ENCODE measurements at regions not wholly inside any gene's neighbourhood (a gene's known extent, or its start where the extent isn't known, plus 50 kb on each side); places are given as distances from the start of the nearest gene placed in this dataset.

DNA sequence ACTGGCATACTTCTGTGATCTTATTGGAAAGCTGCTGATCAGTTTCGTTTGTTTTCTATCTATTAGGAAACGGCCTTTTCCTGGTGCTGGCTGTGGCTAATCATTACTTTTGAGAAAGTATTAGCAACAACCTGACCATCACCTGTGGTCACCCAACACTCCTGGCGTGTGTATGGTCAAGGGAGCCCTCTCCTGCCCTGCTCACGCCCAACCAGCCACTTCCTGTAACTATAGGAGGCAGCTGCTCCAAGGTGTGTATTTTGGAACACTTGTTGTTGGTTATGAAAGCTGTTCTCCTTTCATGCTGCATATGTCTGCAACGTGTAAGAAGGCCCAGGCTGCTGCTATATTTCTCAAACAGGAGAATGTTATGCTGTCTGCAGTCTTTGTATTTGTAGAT lies 1582.8 kb downstream of the AACS start:
- no peak for DNase-seq

DNA sequence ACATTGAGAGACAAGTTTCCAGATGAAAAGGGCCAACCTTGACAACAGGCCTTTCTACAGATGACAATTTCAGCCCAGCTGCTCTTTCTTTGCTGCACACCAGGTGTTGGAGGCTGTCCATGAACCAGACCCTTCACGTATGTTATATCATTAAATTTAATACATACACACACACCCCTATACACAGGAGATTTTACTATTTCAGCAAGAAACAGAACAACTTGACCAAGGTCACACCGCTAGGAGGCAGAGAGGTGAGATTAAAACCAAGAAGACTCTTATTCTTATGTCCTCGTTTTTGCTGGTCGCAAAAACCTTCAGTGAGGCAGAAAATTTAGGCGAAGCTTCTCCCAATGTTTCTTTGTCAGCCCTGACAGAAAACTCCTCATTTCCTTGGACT lies 1585.9 kb downstream of the AACS start:
- DNase-seq, result no peak

DNA sequence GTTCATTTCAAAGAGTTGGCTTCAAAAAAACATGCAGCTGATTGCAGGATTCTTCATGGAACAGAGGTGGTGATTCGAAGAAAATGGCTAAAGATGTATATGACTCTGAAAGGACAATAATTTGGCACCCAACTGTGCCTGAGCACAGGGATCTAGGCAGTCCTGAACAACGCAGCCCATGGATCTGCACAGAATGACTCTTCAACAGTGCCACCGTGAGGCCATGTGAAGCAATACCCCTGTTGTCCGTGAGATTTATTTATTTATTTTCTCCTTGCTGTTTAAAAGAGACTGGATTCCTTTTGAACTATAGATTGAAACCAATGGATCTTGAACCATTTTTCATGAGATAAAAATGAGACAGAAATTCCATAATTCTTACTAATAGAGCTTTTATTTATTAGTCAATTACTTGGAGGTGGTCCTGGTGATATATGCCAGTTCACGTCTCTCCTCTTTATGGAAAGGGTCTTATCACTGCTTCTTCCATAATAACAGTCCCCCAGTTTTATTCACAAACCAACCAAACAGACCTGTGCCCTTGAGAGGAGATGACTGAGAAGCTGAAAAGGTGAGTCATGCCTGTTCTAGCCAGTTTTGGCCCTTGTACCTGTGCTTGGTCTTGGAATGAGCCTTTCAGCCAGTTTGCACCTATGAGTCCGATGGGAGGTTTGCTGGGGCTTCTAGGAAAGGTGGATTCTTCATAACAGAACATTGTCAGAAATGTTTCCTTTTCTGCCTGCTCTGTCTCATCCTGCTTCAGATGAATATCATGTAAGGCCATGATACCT lies 1598.3 kb downstream of the AACS start:
- peak; percentile 24 for DNase-seq

DNA sequence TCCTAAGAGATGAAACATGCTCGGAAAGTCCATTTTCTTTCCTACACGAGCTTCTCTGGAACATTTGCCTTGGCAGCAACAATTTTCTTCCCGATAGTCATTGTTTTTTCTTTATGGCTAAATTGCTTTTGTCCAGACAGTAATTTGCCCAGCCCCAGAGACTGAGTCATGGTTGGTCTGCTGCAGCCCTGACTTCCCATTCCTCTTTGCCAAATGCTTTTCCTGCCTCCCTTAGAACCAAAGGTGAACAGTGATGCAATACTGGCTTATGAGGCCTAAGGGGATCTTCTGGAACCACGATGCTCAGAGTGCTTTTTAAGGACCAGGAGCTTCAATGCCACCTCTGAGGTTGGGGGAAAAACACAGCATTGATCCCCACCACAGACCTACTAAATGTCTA lies 1599.6 kb upstream of the TMEM132C start:
- DNase-seq, result no peak

DNA sequence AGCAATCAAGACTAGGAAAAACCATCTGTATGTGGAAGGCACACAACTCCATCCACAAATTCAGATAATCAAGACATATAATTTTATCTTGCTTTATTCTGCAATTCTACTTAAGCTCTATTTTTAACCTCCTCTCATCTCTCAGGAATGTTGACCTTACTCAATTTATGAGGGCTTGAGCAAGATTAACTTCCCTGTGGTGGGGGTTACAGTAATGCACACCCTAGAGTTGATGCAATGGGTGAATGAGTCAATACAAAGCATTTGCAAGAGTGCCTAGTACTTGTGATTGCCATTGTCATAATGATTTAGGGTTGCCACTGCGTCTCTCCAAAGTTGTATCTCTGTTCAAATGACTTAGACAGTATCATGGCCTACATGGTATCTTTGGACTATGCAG lies 1598.4 kb upstream of the TMEM132C start:
- DNase-seq, result no peak

DNA sequence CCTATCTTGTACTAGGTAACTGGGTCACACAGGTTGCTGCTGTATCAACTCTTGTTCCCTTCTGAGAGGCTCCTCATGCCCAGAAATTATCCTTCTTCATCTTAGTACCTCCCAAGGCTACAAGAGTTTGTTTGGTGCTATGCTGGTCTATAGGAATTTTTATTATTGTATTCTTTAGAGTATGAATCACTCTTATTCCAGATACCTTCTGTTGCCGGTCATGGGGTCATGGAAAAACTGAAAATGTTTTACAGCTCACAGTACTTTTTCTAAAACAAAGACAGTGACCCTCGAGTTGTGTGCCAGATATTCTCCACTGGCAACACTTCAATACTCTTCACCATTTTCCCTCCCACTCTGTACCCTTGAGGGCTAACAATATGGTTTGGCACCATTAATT lies 1598.0 kb upstream of the TMEM132C start:
- DNase-seq, result no peak

DNA sequence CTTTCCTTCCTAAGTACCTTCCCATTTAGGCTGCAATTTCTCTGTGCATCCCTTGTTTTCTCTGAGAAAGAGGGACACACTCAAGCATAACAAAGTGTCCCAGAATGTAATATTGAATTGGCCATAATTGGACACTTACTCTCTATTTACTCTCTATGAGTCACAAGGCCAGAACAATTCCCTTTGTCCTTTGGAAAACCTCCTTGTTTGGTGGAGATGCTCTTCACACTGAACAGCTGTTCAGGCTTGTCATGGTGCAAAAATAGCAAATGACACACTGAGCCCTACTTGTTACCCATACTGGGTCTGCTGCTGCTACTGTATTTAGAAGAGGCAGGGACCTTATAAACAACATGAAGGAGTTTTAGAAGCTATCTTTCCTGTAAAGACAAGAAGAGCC lies 1590.5 kb upstream of the TMEM132C start:
- peak; percentile 56 for DNase-seq

DNA sequence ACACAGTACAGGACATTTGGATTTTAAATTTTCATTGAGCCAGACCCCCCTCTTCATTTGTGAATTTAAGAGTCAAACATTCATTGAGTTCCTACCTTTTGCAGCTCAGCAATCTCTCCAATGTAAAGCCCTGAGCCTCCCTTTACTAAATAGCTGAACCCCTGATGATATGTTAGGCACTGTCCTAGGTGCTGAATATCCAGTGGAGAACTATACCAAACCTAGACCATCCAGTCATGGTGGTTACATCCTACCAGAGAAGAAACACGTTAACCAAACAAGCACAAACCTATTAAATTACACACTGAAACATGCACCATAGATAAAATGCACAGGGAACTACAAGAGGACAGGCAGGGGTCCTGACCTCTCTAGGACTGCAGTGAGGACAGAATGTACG lies 1585.3 kb upstream of the TMEM132C start:
- DNase-seq, result no peak

DNA sequence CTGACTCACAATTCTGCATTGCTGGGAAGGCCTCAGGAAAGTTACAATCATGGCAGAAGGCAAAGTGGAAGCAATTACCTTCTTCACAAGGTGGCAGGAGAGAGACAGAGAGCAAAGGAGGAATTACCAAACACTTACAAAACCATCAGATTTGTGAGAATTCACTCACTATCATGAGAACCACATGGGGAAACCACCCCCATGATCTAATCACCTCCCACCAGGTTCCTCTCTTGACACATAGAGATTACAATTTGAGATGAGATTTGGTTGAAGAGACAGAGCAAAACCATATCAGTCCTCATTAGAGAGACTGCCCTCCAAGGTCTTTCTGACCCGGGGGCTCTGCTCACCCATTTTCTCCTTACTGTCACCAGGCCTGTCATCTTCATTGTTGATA lies 1582.3 kb upstream of the TMEM132C start:
- no peak for DNase-seq

DNA sequence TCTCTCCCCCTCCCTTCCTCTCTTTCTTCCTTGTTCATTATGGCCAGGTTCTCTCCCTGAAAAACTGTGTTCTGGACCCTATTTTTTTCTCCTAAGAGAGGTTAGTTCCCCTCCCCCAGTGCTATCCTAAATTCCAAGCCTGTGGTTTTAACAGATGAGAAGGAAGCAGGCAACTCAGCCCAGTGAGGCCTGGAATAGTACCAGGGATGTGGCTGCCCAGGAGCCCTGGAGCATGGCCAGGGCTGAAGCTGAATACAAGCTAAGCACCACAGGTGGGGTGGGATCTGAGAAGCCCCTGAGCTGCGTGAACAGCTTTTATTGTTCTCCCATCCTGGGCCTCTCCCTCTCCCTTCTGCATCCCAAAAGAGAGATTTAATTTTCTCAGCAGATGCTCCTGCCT lies 1581.3 kb upstream of the TMEM132C start:
- DNase-seq, result no peak

DNA sequence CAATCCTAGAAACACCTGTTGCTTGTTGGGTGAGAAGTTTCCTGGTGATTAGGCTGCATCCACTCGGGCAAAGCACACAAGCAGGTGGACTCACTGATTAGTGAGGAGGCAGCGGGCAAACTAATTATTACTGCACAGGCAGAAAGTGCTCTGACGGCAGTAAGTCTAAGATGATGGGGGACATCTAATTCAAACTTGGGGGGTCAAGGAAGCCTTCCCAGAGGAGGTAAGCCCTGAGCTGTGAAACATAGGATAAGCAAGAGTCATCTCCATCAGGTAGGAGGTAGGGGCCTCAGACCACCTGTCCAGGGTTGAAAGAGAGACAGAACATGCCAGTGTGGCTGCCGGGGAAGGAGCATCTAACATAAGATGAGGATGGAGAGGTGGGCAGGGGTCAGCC lies 1578.4 kb upstream of the TMEM132C start:
- DNase-seq, result no peak

DNA sequence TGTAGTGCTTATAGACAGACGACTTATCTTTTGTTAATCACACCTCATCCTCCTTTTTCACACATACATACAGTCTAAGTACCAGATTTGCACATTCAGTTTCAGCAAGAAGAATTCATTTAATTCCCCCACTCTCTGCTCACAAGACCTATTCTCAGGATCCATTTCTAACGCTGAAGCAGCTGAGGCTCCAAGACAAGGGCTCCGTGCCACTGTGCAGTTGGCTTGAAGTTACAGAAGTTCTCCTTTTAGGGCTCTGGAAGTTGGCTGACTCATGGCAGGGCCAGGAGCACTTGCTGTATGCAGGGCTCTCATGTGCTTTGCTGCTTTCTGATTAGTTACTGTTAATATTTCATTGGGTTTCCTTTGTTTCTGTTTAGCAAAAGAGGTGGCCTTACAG lies 1566.9 kb upstream of the TMEM132C start:
- no peak for DNase-seq

DNA sequence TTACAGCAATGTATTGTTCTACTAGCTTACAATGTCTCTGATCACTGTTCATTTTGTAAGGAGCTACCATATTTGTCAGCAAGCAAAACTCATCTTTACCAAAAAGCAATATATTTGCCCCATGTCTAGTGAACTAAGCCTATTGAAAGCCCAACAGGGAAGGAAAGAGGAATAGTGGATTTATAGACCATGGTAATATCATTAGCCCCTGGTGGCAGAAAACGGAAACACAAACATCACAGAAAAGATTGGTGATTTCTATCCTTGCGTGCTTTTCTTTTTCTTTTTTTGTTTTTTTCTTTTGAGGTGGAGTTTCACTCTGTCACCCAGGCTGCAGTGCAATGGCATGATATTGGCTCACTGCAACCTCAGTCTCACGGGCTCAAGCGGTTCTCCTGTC lies 1562.4 kb upstream of the TMEM132C start:
- no peak for DNase-seq

DNA sequence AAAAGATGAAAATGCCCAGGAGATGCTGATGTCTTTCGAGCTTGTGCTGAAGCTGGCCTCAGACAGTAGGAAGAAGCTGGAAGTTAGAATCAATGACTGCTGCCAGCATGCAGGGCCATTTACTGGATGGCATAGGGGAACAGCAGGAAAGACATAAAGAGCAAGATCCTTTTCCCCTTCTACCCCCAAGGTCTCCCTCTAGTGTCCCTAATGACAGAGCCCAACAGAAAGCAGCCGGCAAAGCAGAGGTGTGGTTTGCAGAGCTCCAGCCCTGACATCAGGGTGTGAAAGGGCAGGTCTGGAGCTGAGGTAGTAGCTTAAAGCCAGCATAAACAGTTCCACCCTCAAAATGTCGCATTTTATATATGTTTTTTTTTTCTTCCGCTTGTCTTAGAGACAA lies 1560.7 kb upstream of the TMEM132C start:
- DNase-seq, result no peak

DNA sequence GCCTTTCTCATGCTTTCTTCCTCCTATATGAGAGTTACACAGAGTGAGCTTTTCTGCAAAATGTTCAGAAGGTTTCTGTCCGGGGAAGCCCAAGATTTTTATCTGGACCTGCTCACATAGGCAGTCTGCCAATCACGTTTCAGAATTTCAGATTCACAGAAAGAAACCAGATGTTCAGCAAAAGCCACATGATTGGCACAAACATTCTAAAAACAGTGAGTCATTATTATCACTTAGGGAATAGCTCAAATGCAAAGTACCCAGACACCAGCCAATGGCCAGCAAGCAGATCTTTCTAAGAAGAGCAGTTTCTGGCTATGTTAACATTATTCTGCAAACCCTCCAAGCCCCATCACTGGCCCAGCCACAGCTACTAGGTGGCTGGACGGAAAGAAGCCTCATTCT lies 1558.5 kb upstream of the TMEM132C start:
- DNase-seq, result no peak

DNA sequence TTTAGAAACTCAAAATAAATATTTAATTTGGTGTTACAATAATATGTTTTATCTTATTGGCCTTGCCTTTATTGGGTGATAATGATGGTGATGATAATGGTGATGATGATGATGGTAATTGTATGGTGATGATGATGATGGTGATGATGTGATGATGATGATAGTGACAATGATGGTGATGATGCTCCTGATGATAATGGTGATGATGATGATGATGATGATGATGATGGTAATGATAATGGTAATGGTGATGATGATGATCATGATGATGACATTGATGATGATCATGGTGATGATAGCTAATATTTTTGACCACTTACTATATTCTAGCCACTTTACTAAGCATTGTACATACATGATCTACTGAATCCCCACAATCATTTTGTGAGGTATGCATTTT lies 1548.6 kb upstream of the TMEM132C start:
- DNase-seq, result no peak

DNA sequence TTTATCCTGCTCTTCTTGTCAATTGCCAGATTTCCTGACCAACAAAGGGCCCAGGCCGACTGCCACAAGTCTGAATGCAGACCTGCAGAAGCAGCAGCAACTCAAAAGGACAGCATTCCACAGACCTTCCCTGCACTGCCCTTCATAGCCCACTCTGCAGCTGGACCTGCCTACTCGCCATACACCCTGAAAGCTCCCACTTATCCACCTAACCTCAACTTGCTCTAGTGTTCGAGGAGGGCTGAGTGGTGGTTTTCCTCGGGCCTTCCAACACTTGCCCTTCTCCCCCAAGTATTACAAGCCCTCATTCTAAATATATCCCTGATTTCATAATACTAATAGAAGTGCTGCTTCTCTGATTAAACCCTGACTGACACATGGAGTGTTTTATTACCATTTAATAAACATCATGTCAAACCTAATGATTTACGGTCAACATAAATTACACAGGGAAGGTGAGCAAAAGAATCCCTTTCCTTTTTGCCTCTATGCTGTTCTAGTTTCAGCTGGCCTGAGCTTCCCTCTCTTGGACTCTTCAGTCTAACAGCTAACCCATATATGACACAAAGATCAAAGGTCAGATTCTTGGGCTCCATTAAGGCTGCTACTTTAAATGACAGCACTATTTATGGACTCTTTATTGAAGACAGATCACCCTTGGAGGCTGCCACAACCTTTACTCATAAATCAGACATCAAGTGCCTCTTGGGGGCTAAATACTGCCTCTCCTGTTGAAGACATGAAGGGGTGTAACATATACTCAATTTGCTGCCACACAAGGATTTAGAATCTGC lies 1546.9 kb upstream of the TMEM132C start:
- DNase-seq, result no peak

DNA sequence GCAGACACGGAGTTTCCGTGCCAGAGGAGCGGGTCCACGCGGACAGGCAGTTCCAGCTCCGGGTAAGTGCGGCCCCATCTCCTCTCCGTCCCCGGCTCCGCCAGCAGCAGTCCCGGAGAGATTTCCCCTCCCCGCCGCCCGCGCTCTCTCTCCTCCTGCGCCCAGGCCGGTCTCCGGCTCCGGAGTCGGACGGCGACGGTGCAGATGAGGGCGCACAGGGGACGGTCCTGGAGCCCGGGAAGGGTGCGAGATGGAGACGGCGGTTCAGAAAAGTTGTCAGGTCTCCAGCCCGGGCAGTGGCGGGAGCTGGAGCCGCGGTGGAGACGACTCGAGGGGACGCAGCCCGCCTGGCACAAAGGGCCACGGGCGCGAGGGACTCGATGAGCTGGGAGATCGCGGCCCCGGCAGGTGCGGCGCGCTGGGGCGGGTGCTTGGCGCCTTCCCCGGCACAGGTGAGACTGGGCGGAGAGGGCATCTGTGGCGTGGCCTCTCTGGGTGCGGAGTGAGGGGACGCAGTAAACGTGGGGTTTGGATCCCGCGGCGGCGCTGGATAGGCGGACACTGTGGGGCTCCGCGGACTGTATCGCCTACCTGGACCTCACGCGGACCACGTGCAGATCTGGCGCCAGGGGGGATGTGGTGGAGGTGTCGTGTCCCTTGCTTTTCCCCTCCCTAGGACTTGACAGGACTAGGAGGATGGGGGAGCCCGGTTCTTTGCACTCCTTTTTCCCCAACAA lies 1540.3 kb upstream of the TMEM132C start:
- DNase-seq, result no peak

DNA sequence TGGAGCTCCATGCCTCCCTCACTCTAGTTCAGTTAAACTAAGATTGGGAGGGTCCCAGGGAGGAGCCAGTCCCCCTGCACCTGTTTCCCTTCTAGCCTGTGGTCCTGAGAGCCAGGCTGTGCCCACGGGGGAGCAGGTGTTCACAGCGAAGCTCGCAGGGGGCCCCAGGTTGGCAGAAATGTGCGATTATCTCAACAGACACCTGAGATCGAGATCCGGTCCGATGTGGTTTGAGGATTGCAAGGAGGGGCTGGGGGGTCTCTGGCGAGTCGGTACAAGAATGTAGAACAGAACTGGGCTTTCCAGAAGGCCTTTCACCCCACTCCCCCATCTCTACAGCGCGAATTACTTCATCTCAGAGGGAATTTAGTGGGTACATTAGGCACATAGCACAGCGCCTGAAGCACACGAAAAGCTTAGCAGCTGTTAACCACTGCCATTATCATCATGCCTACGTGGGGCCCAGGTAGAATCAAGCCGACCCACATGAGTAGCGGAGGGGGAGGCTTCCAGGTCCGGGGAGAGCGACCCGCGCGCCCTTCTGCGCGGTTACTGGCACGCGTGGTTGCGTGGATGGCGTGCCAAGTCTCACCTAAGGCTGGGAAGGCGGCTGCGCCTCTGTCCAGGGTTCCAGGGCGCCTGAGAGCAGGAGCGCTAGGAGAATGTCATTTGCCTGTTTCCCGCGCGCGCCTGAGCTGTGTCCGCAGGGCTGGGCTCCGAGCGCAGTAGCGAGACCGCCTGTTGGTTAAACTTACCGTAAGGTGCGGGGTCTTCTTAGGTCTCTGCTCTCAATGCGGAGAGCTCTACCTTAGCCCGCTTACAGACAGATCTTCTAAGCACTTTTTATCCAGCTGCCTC lies 1539.5 kb upstream of the TMEM132C start:
- no peak for DNase-seq

DNA sequence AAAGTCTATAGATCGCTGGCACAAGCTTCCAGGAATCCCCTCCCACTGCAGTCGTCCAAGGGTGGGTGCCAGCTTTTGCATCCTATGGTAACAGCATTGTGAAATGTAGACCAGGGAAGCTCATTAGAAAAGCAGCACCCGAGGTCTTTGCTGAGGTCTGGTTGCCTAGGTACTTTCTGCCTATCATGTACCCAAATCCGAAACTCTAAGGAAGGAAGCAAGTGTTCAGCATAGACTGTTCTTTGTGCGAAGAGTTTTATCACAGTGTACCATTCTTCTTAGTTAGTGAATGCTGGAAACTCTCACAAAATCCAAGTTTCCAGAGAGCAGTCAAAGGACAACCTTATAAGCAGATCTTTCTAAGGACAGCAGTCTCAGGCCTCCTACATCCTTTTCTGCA lies 1532.7 kb upstream of the TMEM132C start:
- DNase-seq, result no peak

DNA sequence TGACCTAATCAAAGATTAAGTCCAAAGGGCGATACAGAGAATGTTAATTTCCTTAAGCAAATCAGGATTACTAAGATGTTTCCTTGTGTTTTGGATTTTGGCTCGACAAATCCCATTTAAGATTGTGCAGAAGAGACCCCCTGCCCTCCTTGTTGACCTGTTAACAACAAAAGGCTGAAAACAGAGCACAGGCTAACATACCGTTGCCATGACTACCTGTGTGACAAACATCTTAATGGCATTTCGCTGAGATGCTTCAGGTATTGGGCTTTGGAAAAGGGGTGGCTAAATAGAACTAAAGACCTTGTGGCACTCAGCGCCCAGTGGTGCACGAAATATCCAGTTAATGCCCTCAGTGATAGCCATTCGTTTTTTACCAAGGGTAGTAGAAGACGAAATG lies 1532.3 kb upstream of the TMEM132C start:
- DNase-seq, result no peak

DNA sequence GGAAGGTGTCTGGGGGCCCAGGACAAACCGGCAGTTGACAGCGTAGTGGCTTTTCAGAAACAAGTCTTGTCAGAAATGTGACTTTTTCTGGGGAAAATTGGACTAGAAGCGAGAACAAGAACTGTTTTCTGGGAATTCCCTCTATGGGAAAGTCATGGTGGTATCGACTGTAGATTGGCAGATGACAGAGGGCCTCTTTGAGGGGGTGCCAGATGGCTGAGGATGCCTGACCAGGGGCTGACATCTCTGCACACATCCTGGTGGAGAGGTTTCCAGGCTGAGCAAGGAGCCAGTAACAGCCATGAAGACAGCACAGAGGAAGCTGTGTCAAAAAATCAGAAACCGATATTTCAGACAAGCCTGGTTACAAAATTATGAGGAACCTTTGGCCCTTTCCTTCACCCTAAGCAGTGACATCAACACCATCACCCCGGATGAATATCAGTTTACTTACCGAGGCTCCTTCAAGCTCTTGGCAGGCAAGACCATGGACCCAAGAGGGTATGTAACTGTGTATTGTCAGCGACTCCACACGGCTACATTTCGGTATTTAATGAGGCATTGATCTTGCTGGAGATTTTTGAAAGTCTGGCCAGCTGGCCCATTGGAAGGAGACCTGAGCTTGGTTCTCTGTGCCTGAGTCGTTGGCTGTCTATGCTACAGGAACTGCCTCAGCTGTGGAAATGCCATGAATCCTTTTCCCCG lies 1525.3 kb upstream of the TMEM132C start:
- DNase-seq, result no peak

Measured in NCI-H1105 (cell line).